ENCODE measurements at regions not wholly inside any gene's neighbourhood (a gene's known extent, or its start where the extent isn't known, plus 50 kb on each side); places are given as distances from the start of the nearest gene placed in this dataset.

DNA sequence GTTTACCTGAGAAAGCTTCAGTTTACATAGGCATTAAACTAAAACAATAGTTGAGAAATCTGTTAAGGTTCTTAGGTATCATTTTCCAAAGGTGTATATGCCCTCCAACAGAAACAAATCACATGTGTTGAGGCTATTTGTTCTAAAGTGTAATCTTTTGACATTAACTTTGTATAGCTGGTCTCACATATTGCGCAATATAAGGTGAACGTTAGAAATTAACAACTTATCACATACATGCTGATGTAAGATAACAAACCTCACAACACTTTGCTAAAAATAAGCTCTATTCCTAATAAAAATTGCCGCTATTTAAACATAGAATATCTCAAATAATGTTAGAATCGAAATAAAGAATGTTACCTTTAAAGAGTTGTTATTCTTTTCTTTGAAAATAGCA is 340.6 kb downstream of the SRGAP2C start:
- TF ChIP-seq, protein P1, sequence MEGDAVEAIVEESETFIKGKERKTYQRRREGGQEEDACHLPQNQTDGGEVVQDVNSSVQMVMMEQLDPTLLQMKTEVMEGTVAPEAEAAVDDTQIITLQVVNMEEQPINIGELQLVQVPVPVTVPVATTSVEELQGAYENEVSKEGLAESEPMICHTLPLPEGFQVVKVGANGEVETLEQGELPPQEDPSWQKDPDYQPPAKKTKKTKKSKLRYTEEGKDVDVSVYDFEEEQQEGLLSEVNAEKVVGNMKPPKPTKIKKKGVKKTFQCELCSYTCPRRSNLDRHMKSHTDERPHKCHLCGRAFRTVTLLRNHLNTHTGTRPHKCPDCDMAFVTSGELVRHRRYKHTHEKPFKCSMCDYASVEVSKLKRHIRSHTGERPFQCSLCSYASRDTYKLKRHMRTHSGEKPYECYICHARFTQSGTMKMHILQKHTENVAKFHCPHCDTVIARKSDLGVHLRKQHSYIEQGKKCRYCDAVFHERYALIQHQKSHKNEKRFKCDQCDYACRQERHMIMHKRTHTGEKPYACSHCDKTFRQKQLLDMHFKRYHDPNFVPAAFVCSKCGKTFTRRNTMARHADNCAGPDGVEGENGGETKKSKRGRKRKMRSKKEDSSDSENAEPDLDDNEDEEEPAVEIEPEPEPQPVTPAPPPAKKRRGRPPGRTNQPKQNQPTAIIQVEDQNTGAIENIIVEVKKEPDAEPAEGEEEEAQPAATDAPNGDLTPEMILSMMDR (conservative IDR thresholded peaks at IDR 0.05) = no peak
- TF ChIP-seq EZH2 (IDR thresholded peaks at IDR 0.05; ENCODE audit: low read depth) = no peak
